NCI-H2029 treated with DMSO at 0.1 percent for 48 hours (cell line): ENCODE measurements at regions not wholly inside any gene's neighbourhood (a gene's known extent, or its start where the extent isn't known, plus 50 kb on each side); places are given as distances from the start of the nearest gene placed in this dataset.

ENCODE experiments used
- DNase-seq: peaks from one replicate; lab custom pipeline; 2025; lab: John Stamatoyannopoulos, UW

DNA sequence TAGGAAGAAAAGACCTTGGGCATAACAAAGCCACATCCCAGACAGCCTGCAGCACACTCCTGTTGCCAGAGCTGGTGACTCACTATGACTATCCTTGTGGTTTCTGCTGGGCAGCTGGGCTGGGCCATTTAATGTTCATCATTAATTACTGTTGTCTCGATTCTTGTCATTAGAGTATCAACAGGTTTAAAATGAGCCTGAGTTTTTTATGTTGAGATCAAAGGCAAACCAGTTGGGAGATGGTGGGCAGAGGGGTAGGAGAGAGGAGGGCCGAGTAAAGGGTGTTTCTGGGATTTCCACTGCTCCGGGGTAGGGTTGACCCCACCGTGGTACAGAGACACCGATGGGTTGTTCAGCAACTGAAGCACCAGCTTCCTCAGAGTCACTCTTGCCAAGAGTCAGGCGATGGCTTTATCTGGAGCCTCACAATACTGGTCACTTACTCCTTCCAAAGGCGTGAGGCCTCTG is 128.7 kb upstream of the LYZL1 start:
- no peak for DNase-seq

DNA sequence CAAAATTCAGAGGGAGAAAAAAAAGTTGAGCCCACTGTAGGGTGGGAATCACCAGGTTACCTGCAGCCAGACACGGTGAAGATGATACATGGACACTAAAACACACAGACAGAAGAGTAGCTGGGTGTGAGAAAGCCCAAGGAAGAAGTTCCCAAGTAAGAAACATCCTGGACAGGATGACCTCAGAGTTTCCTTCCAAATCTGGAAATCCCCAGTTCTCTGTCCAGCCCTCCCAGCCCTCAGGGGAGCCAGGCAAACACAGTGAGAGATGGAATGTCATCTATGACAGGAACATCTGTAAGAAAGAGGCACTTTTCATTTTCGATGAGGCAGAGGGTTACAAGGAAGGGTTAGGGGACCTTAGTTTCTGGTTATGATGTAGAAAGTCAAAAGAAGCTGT is 125.1 kb upstream of the LYZL1 start:
- DNase-seq = no peak

DNA sequence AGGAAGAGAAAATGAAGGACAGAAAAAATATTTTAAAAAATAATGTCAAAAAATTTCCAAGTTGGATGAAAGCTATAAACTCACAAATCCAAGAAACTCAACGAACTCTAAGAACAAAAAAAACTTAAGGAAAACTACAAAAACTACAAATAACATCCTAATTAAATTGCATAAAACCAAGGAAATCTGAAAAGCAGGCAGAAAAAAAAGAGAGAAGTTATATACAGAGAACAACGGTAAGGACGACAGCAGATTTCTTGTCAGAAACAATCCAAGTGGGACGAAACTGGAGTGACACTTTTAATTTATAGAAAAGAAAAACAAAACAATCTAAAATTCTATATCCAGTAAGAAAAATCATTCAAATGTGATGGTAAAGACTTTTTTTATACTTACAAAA is 122.2 kb upstream of the LYZL1 start:
- DNase-seq = no peak

DNA sequence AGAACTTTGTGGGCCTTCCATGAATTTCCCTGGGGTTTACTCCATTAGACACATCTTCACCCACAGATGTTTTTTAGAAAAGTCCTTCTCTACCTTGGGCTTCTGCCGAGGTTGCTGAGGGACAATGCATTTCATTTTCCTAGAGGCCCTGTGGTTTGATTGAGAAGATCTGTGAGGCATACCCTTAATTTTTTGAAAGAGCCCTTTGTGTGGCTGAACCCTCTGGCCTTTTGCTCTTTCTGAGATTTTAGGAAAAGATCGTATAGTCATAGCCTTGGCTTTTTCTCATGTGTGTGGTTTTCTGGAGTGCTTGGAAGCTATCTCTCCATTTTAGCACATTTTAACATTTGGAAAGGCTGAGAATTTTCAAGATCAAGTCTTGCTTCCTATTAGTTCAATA is 119.8 kb upstream of the LYZL1 start:
- DNase-seq = no peak

DNA sequence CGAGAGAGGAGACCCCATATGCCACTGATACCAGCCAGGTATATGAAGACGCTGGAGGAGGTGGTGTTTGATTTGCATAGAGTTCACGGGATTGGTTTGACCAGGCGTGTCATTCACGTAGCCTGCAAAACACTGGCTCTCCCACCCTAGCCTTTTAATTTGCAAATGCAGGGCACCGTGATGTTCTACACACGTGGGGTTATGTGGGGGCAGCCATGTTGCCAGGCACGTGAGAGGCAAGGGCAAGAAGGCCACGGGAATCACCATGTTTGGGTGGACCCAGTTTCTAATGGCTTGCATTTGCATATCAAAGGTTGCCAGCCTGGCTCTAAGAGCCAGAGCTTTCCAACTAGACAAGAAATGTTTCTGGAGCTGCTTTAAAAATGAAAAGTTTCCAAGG is 117.2 kb upstream of the LYZL1 start:
- DNase-seq = no peak

DNA sequence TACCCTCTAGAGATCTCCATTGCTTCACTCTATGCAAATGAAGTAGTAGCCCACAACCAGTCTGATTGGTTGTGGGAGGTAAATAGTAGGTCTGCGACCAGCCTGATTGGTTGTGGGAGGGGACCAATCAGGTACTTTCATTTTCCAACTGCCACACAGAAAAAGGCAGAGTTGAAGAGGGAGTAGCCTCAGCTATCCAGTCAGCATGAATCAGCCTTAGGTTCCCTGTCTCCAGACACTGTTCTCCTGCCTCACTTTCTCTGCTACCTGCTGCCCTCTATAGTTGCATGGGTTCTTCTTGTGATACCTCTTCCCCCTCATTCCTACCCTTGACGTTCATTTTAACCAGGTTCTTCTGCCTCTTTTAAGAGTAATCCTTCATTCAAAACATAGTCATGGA is 114.5 kb upstream of the LYZL1 start:
- DNase-seq = no peak

GRCh38 chr10:29176845-29177832 is 111.7 kb upstream of the LYZL1 start:
- DNase-seq = no peak

GRCh38 chr10:29181936-29182335 is 106.9 kb upstream of the LYZL1 start:
- no peak for DNase-seq

GRCh38 chr10:29183301-29183945 is 105.4 kb upstream of the LYZL1 start:
- no peak for DNase-seq

GRCh38 chr10:29184205-29185000 is 104.5 kb upstream of the LYZL1 start:
- DNase-seq = no peak

- DNase-seq = no peak
Observed at GRCh38 chr10:29185050-29185449, 103.8 kb upstream of the LYZL1 start.

GRCh38 chr10:29186221-29186620 is 102.6 kb upstream of the LYZL1 start:
- DNase-seq = no peak

DNA sequence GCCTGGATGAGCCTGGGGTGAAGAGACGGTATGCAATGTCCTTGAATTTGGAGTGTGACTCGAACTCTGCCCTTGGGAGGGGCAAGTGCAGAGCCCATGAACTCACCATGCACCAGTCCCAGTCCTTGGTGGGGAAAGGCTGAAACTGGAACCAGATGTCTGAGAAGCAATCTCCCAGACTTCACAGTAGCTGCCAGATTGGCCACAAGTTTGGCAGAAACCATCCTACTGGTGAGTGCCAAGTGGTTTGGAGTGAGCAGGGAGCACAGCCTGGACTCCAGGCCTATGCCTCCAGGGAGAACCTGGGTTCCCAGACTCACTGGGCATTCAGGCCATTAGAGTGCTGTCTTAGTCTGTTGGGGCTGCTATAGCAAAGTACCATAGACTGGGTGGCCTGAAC is 99.6 kb upstream of the LYZL1 start:
- no peak for DNase-seq

DNA sequence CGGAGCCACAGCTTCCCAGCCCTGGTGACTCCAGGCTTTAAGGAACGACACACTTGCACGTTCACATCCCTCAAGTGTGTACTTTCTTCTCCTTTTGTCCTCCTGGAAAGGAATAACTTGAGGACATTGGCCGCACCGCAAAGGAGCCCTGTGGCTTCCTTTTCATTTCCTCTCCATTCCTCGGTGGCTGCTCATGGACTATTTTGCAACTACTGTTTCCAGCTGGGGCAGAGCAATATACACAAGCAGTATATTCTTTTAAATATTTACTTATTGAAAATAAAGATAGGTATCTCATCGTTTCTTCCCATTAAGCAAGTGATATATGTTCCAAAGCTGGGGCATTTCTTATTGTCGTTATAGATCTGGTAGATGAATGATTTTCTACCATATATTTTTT is 97.2 kb upstream of the LYZL1 start:
- no peak for DNase-seq

- no peak for DNase-seq
Observed at GRCh38 chr10:29199339-29199738, 89.5 kb upstream of the LYZL1 start.

DNA sequence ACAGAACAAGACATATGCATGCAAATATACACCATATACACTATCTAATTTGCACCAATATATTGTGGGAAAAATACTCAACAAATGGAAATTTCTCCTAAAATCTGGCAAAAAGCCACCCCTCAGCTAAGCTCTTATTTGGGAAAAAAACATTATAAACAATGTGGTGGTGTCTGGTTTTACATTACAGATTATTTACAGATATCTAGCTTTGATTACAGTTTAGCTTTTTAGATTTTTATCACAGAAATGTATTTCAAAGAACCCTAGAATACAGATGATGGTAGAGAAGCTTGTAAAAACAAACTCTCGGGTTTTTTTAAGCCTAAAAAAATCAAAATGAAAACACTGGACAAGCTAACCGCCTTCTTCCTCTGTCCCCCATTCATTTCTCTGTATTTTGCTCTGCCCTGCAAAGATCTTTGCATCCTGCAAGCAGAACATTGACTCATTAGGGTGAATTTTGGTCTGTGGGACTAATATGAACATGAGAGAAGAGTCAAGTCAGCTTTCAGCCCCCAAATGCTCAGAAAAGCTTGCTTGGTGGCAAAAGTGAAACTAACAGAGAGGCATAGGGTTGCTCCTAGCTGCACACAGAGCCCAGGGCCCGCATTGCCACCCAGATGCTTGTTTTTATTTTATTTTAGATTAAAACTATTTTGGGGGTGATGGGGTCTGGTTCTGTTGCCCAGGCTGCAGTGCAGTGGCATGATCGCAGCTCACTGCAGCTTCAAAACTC is 88.8 kb upstream of the LYZL1 start:
- no peak for DNase-seq

DNA sequence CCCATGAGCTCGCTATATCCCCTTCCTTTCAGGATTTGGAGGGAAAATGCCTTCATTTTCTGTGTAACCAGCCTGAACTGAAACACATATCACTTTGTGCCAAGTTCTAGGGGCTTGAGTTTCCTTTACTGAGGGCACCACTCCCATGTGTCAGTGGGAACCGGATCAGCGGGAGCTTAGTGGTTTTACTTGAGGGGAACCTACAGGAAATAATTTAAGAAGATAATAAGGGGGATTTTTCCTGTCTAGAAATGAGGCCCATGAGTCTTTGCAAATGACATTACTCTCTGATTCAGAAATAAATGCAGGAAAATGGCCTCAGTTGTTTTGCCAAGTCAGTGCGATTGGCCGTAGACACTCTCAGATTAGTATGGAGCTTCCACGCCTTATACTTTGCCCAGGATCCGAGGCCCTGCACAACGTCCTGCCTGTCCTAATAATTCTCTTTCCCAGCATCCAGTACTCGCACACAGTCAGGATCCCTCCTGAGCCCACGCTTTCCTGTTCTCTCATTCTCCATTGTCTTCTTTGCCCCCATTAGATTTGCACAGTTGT is 86.4 kb upstream of the LYZL1 start:
- no peak for DNase-seq

DNA sequence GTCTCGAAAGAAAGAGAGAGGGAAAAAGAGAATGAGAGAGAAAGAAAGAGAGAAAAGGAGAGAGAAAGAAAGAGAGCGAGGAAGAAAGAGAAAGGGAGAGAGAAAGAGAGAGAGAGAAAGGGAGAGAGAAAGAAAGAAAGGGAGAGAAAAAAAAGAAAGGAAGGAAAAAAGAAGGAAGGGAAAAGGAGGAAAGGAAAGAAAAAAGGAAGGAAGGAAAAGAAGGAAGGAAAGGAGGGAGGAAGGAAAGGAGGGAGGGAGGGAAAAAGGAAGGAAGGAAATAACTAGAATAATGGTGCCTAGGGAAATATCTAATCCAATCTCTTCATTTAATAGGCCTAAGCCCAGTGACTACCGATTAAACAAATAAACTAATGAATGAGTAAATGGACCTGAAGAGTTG is 85.4 kb upstream of the LYZL1 start:
- no peak for DNase-seq

GRCh38 chr10:29204070-29204800 is 84.6 kb upstream of the LYZL1 start:
- no peak for DNase-seq

- no peak for DNase-seq
Observed at GRCh38 chr10:29205787-29206186, 83.1 kb upstream of the LYZL1 start.

- no peak for DNase-seq
Observed at GRCh38 chr10:29208845-29209244, 80.0 kb upstream of the LYZL1 start.
